Right atrium auricular region (tissue), 2 donors: ENCODE measurements at regions not wholly inside any gene's neighbourhood (a gene's known extent, or its start where the extent isn't known, plus 50 kb on each side); places are given as distances from the start of the nearest gene placed in this dataset.

Experiments
- DNase-seq: peaks from one replicate; pipeline ENCODE4 v3.0.0-alpha.2; 2019; ENCODE audit warnings: low spot score
- H3K27ac ChIP-seq, 2 donors: fragments of 200-600 bp; sonication (generic); 1 replicate in 1 of 2; 2 replicates in 1 of 2; pipeline ENCODE4 v1.5.1; 2016 to 2019
- H3K27me3 ChIP-seq, 2 donors: fragments of 200-600 bp; sonication (generic); one replicate each; pipeline versions ENCODE4 v1.5.1 to v1.6.0; 2017 to 2019
- H3K36me3 ChIP-seq: fragments of 200-600 bp; sonication (generic); one replicate; pipeline ENCODE4 v1.5.1; 2016
- H3K4me1 ChIP-seq, 2 donors: fragments of 200-600 bp; sonication (generic); one replicate each; pipeline versions ENCODE4 v1.5.1 to v1.6.0; 2017 to 2019
- H3K4me3 ChIP-seq, 2 donors: fragments of 200-600 bp; sonication (generic); 1 replicate in 1 of 2; 2 replicates in 1 of 2; pipeline ENCODE4 v1.5.1; 2017 to 2019; ENCODE audit warnings: mild to moderate bottlenecking in 1 of 2, moderate library complexity in 1 of 2
- H3K9me3 ChIP-seq, 2 donors: fragments of 200-600 bp; sonication (generic); one replicate each; pipeline ENCODE4 v1.5.1; 2019
- CTCF ChIP-seq, 2 donors: fragments of 200-600 bp; sonication (generic); IDR thresholded peaks; one replicate each; pipeline ENCODE4 v1.5.1; 2019; ENCODE audit warnings: antibody characterized with exemption in 2 of 2

GRCh38 chr2:146987996-146988395 lies 856.8 kb upstream of the ACVR2A start:
- no peak for TF ChIP-seq CTCF (IDR thresholded peaks at IDR 0.05)
- no peak for DNase-seq
- no peaks in the 10 kb centered on the region for H3K36me3 ChIP-seq
- H3K27me3 ChIP-seq, result no peaks in the 10 kb centered on the region
- no peak overlapping the region for H3K27ac ChIP-seq
- no peak overlapping the region for H3K4me3 ChIP-seq
- H3K4me1 ChIP-seq, result no peaks in the 10 kb centered on the region
- no peaks in the 10 kb centered on the region for H3K9me3 ChIP-seq

GRCh38 chr2:146986161-146986560 lies 858.7 kb upstream of the ACVR2A start:
- DNase-seq, result no peak
- Histone ChIP-seq H3K4me1 (no peaks in the 10 kb centered on the region), H3K27me3 (no peaks in the 10 kb centered on the region), H3K36me3 (no peaks in the 10 kb centered on the region), H3K9me3 (no peaks in the 10 kb centered on the region), H3K27ac (no peak overlapping the region), H3K4me3 (no peak overlapping the region)
- TF ChIP-seq CTCF (IDR thresholded peaks at IDR 0.05), result no peak

- no peak overlapping the region for H3K27ac ChIP-seq
- TF ChIP-seq CTCF (IDR thresholded peaks at IDR 0.05), result no peak
- no peak for DNase-seq
- no peaks in the 10 kb centered on the region for H3K36me3 ChIP-seq
- no peaks in the 10 kb centered on the region for H3K4me1 ChIP-seq
- H3K4me3 ChIP-seq, result no peak overlapping the region
- no peaks in the 10 kb centered on the region for H3K9me3 ChIP-seq
- no peaks in the 10 kb centered on the region for H3K27me3 ChIP-seq
Measured at GRCh38 chr2:146985753-146986152, 859.1 kb upstream of the ACVR2A start.

- H3K9me3 ChIP-seq, result no peaks in the 10 kb centered on the region
- H3K27ac ChIP-seq, result no peak overlapping the region
- TF ChIP-seq CTCF (IDR thresholded peaks at IDR 0.05), result no peak
- no peaks in the 10 kb centered on the region for H3K4me1 ChIP-seq
- DNase-seq, result no peak
- H3K36me3 ChIP-seq, result no peaks in the 10 kb centered on the region
- H3K27me3 ChIP-seq, result no peaks in the 10 kb centered on the region
- no peak overlapping the region for H3K4me3 ChIP-seq
Measured at GRCh38 chr2:146984014-146984413, 860.8 kb upstream of the ACVR2A start.

- peak; percentile 67 for DNase-seq
- H3K36me3 ChIP-seq, result no peaks in the 10 kb centered on the region
- H3K27me3 ChIP-seq, result no peaks in the 10 kb centered on the region
- H3K4me1 ChIP-seq, result no peaks in the 10 kb centered on the region
- no peak overlapping the region for H3K4me3 ChIP-seq
- TF ChIP-seq CTCF (IDR thresholded peaks at IDR 0.05), result no peak
- no peak overlapping the region for H3K27ac ChIP-seq
- no peaks in the 10 kb centered on the region for H3K9me3 ChIP-seq
Measured at GRCh38 chr2:146982393-146982846, 862.4 kb upstream of the ACVR2A start.

- no peak for TF ChIP-seq CTCF (IDR thresholded peaks at IDR 0.05)
- no peak overlapping the region for H3K27ac ChIP-seq
Measured at GRCh38 chr2:146981921-146982320, 862.9 kb upstream of the ACVR2A start.

More at GRCh38 chr2:146981921-146982320, 862.9 kb upstream of the ACVR2A start:
- no peak overlapping the region for H3K4me3 ChIP-seq
- no peaks in the 10 kb centered on the region for H3K27me3 ChIP-seq
- H3K9me3 ChIP-seq, result no peaks in the 10 kb centered on the region
- H3K36me3 ChIP-seq, result no peaks in the 10 kb centered on the region
- no peaks in the 10 kb centered on the region for H3K4me1 ChIP-seq
- DNase-seq, result no peak
